Epithelial cell of proximal tubule (primary cell): ENCODE measurements at regions not wholly inside any gene's neighbourhood (a gene's known extent, or its start where the extent isn't known, plus 50 kb on each side); places are given as distances from the start of the nearest gene placed in this dataset.

Source experiments
- DNase-seq: peaks from one replicate; pipeline ENCODE4 v3.0.0-alpha.2; 2011; ENCODE audit warnings: low read depth
- H3K4me3 ChIP-seq: 2 replicates; pipeline ENCODE4 v1.5.1; 2011; ENCODE audit warnings: low read depth, mild to moderate bottlenecking, low read length
- CTCF ChIP-seq: conservative IDR thresholded peaks from 2 replicates; pipeline ENCODE4 v1.5.1; 2012; ENCODE audit warnings: low read depth, mild to moderate bottlenecking, low read length

- peak; percentile 69 for DNase-seq
- peak; percentile 96 for TF ChIP-seq CTCF
- H3K4me3 ChIP-seq = no peak overlapping the region
Measured at GRCh38 chr3:18295171-18295920, 129.8 kb downstream of the SATB1 start.

DNA sequence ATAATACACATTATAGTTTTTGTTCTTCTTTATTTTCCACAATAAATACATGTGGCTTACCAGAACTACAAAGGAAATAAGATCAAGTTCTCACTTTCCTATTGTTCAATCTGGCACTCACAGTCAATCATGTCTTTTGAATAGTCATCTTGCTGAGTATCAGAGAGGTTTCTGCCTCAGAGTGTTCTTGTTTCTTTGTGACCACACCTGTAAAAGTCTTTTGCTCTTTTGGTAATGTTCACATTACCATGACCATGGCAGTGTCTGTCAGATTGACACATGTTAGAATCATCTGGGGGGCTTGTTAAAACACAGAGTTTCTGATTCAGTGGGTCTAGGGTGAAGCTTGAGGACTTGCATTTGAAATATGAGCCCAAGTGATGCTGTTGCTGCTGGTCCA lies 135.0 kb downstream of the SATB1 start:
- DNase-seq = no peak
- H3K4me3 ChIP-seq = no peak overlapping the region
- no peak for TF ChIP-seq CTCF

- TF ChIP-seq CTCF = no peak
- no peak overlapping the region for H3K4me3 ChIP-seq
- no peak for DNase-seq
Measured at GRCh38 chr3:18288243-18288642, 136.9 kb downstream of the SATB1 start.

DNA sequence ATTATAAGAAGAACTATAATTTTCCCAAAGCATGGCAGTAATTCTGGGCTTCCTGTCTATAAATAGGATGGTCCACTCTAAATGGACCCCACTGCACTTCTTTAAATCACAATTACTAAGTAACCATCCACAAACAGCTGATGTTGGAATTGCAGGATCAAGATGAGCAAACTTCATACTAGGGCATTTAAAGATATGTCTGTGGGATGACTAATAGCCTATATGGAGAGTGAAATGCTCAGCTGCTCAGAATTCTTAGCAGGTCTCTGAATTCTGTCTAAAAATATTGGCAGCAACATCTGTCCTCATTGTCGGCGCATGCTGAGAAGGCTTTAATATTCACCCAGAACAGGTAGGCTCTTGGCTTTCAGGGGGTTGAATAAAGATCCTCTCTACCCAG lies 140.4 kb downstream of the SATB1 start:
- TF ChIP-seq CTCF = no peak
- DNase-seq = no peak
- H3K4me3 ChIP-seq = no peak overlapping the region

- no peak for TF ChIP-seq CTCF
- H3K4me3 ChIP-seq = no peak overlapping the region
- DNase-seq = no peak
Measured at GRCh38 chr3:18283680-18284079, 141.5 kb downstream of the SATB1 start.

DNA sequence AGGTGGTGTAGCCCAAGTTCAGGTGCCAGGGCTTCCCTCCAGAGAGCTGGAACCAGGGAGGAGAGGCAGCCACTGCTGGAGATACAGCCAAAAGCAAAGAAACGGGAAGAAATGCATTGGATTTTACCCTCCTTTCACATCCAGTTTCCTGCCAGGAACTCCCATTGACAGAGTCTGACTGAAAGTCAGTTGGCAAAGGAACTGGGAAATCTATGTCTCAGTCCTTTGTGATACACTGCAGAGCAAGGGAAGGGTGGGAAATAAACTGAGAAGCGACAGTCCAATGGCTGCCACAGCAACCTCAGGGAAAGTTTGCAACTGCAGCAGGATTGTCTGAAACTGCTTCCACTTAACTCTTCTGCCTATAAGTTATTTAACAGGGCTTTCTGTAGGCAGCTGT lies 142.6 kb downstream of the SATB1 start:
- DNase-seq = no peak
- TF ChIP-seq CTCF = no peak
- no peak overlapping the region for H3K4me3 ChIP-seq

- TF ChIP-seq CTCF = no peak
- DNase-seq = no peak
Measured at GRCh38 chr3:18279226-18279737, 145.9 kb downstream of the SATB1 start.

More at GRCh38 chr3:18279226-18279737, 145.9 kb downstream of the SATB1 start:
- H3K4me3 ChIP-seq = no peak overlapping the region
